ENCODE measurements at regions not wholly inside any gene's neighbourhood (a gene's known extent, or its start where the extent isn't known, plus 50 kb on each side); places are given as distances from the start of the nearest gene placed in this dataset.

- Histone ChIP-seq H3K4me3 (ENCODE audit: low read depth, low read length) (no peak overlapping the region), H3K27me3 (ENCODE audit: control insufficient read depth, insufficient read depth, low read length) (no peaks in the 10 kb centered on the region), H3K36me3 (ENCODE audit: control insufficient read depth, insufficient read depth, low read length) (no peaks in the 10 kb centered on the region), H3K27ac (no peak overlapping the region), H3K9ac (no peak overlapping the region), H3K79me2 (no peaks in the 10 kb centered on the region), H3K4me1 (no peaks in the 10 kb centered on the region), H3K9me3 (ENCODE audit: control insufficient read depth, low read length) (no peaks in the 10 kb centered on the region), H2AFZ (no peak overlapping the region), H3K4me2 (ENCODE audit: low read length) (no peak overlapping the region)
- TF ChIP-seq, protein P1, sequence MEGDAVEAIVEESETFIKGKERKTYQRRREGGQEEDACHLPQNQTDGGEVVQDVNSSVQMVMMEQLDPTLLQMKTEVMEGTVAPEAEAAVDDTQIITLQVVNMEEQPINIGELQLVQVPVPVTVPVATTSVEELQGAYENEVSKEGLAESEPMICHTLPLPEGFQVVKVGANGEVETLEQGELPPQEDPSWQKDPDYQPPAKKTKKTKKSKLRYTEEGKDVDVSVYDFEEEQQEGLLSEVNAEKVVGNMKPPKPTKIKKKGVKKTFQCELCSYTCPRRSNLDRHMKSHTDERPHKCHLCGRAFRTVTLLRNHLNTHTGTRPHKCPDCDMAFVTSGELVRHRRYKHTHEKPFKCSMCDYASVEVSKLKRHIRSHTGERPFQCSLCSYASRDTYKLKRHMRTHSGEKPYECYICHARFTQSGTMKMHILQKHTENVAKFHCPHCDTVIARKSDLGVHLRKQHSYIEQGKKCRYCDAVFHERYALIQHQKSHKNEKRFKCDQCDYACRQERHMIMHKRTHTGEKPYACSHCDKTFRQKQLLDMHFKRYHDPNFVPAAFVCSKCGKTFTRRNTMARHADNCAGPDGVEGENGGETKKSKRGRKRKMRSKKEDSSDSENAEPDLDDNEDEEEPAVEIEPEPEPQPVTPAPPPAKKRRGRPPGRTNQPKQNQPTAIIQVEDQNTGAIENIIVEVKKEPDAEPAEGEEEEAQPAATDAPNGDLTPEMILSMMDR (IDR thresholded peaks at IDR 0.05) = no peak
Observed at GRCh38 chr2:205908212-205909183, 177.5 kb downstream of the INO80D start.

DNA sequence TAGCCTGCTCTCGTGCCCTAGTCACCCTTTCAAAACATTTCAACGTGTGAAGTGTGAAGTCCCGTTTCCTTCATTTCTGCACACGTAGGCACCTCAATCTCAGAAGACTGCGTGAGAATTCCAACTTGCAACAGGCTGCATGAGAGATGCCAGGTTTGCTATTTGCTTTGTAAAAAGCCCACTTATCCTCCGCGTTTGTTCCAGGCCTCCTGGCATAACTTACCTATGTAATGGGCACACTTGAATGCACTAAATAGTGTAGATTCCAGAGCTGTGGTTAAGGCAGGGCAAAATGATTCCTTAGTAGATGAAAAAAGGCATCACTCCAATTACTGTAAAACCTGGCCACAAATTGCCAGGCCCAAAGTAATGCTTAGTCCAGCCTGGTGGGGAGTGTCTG lies 179.6 kb downstream of the INO80D start:
- H3K79me2 ChIP-seq = no peaks in the 10 kb centered on the region
- no peak overlapping the region for H3K27ac ChIP-seq
- no peak overlapping the region for H3K9ac ChIP-seq
- no peaks in the 10 kb centered on the region for H3K27me3 ChIP-seq (ENCODE audit: control insufficient read depth, insufficient read depth, low read length)
- no peak overlapping the region for H2AFZ ChIP-seq
- H3K4me3 ChIP-seq (ENCODE audit: low read depth, low read length) = no peak overlapping the region
- H3K4me1 ChIP-seq = no peaks in the 10 kb centered on the region
- no peak overlapping the region for H3K4me2 ChIP-seq (ENCODE audit: low read length)
- TF ChIP-seq, protein P1 (IDR thresholded peaks at IDR 0.05) = no peak
- no peaks in the 10 kb centered on the region for H3K36me3 ChIP-seq (ENCODE audit: control insufficient read depth, insufficient read depth, low read length)
- no peaks in the 10 kb centered on the region for H3K9me3 ChIP-seq (ENCODE audit: control insufficient read depth, low read length)

DNA sequence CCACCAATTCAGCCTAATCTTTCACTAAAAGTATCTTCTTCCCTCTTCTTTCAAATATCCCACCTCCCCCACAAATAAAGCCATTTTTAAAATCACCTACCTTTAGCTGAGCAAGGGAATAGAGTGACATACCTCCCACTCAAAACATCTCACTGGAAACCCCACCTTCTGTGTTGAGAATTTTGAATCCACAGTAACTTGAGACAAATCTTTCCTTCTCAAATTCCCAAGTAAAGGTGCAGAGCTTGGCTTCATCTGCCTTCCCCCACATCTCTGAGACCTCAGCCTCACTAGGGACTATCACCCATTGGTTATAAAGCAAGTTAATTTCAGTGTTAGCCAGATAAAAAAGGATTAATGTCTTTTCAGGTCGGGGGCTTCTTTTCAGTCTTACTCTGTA lies 180.4 kb downstream of the INO80D start:
- no peak overlapping the region for H2AFZ ChIP-seq
- no peaks in the 10 kb centered on the region for H3K36me3 ChIP-seq (ENCODE audit: control insufficient read depth, insufficient read depth, low read length)
- no peaks in the 10 kb centered on the region for H3K27me3 ChIP-seq (ENCODE audit: control insufficient read depth, insufficient read depth, low read length)
- no peak overlapping the region for H3K4me2 ChIP-seq (ENCODE audit: low read length)
- H3K9ac ChIP-seq = no peak overlapping the region
- H3K4me3 ChIP-seq (ENCODE audit: low read depth, low read length) = no peak overlapping the region
- no peaks in the 10 kb centered on the region for H3K79me2 ChIP-seq
- H3K27ac ChIP-seq = no peak overlapping the region
- TF ChIP-seq, protein P1 (IDR thresholded peaks at IDR 0.05) = no peak
- H3K4me1 ChIP-seq = no peaks in the 10 kb centered on the region
- no peaks in the 10 kb centered on the region for H3K9me3 ChIP-seq (ENCODE audit: control insufficient read depth, low read length)

GRCh38 chr2:205904873-205905272 lies 181.1 kb downstream of the INO80D start:
- no peaks in the 10 kb centered on the region for H3K4me1 ChIP-seq
- TF ChIP-seq, protein P1 (IDR thresholded peaks at IDR 0.05) = no peak

More at GRCh38 chr2:205904873-205905272, 181.1 kb downstream of the INO80D start:
- Histone ChIP-seq H3K9me3 (ENCODE audit: control insufficient read depth, low read length) (no peaks in the 10 kb centered on the region), H3K4me2 (ENCODE audit: low read length) (no peak overlapping the region), H3K27me3 (ENCODE audit: control insufficient read depth, insufficient read depth, low read length) (no peaks in the 10 kb centered on the region), H3K79me2 (no peaks in the 10 kb centered on the region), H3K36me3 (ENCODE audit: control insufficient read depth, insufficient read depth, low read length) (no peaks in the 10 kb centered on the region), H3K9ac (no peak overlapping the region), H3K4me3 (ENCODE audit: low read depth, low read length) (no peak overlapping the region), H2AFZ (no peak overlapping the region), H3K27ac (no peak overlapping the region)
